Right renal cortex interstitium (tissue), 3 donors: ENCODE measurements at regions not wholly inside any gene's neighbourhood (a gene's known extent, or its start where the extent isn't known, plus 50 kb on each side); places are given as distances from the start of the nearest gene placed in this dataset.

Experiments
- DNase-seq, 3 donors: peaks; one replicate each; pipeline ENCODE4 v3.0.0-alpha.2; 2013; ENCODE audit warnings: low read depth in 3 of 3, low spot score in 2 of 3

DNA sequence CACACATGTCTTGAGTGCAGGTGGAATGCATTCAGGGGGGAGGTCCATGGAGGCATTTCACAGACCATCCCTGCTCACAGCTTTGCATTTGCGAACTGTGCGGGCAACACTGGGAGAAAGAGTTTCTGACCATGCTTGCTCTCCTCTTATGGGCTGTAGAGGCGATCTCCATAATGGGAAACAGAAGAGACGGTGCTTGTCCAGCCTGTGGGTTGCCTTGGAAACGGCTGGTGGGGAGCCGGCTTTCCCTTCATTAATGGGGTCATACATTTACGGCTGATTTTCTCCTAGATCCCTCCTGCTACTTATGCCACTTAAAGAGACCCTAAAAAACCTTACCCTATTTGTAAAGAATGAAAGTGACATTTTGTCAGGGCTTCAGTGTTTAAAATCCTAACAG is 147.4 kb downstream of the SOX11 start:
- DNase-seq, result no peak

- DNase-seq, result no peak
Observed at GRCh38 chr2:5841126-5841525, 148.9 kb downstream of the SOX11 start.

DNA sequence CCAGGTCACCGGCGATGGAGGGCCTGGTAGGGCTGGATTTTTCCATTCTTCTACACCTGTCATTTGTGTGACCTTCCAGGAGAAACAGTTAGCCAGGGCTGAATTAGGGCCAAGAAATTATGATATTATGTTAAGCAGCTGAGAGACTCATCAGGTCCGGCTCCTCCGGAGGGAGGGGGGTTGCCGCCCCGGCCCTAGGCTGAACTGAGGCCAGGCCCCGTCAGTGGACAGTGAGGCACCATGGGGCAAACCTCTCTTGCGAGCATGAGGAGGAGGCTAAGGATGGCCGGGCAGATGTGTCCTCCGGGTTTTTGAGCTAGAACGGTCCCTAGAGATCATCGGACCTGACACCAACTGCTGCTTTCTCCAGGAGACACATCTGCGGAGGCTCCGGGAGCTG is 150.1 kb downstream of the SOX11 start:
- DNase-seq, result no peak

DNA sequence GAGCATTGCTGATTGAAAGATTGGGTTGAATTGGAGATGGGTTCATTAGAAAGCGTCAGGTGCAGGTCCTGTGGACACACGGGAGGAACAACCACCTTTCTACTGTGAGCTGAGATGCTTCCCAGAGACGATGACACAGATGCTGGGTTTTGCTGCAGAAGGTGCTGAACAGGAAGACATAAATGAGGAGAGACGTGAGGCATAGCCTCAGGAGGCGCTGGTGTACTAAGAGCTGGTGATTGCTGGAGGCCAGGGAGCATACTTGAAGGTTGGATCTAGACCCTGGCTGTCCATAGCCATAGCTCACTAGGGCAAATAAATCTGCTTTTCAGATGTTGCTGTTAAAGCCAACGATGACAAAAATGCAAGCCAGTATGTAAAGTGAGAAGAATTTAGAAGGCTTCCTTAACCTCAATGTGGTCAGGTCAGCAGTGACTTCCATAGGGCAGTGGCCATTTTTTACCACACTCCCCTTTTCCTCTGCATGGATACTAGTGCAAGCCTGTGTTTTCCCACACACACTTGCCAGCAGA is 153.7 kb downstream of the SOX11 start:
- DNase-seq, result no peak

DNA sequence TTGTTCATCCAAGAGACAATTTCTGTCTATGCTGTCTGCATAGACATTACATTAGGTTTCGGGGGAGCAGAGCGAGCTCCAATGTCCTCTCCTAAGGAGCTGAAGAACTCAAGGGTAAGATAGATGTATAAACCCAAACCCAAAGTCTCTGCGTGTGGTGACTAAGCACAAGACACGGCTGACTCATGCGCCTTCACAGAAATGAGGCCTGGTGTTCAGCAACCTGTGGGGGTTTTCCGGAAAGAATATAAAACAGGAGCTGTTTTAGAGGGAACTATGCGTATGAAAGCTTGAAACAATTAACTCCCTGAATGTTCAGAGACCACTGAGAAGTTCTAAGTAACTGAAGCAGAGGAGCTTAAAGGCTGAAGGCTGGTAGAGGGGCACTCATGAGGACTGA is 154.7 kb downstream of the SOX11 start:
- DNase-seq, result no peak

DNA sequence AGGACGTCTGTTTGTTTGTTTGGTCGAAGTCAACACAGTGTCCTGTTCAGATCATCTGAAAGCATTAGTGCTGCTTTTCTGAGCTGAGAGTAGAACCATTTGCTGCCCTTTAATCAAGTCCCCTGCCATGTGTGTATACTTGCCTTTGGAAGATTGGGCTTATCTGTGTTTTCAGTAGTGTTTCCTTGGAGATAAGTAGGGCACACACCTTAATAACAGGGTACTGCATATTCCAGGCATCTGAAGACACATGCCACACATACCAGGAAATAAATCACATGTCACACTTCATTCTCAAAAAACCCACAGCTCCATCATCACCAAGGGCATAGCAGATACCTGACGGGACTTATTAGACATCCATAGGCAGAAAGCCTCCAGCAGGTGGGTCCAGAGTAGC is 157.4 kb downstream of the SOX11 start:
- no peak for DNase-seq

- DNase-seq, result no peak
Observed at GRCh38 chr2:5851410-5851809, 159.2 kb downstream of the SOX11 start.

- DNase-seq, result no peak
Observed at GRCh38 chr2:5854797-5855196, 162.6 kb downstream of the SOX11 start.

- DNase-seq, result no peak
Observed at GRCh38 chr2:5867056-5867455, 174.9 kb downstream of the SOX11 start.

DNA sequence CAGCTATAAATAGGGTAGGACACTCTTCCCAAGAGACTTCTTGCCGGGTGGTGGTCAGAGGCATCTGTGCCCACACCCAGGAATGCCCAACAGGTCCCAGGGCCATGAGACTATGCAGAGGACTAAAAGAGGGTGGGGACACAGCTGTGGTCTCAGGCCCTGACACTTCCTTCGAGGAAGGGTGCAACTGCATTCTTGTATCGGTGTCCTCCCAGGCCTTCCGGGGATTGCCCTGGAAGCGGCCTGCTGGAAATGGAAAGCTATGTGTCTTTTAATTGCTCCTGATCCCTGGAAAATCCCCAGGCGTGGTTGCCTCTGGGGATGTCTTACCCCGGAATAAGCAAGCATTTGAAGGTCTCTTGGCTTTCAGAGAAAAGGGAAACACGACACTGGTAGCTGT is 176.7 kb downstream of the SOX11 start:
- no peak for DNase-seq

GRCh38 chr2:5869936-5870335 is 177.8 kb downstream of the SOX11 start:
- DNase-seq, result no peak

- no peak for DNase-seq
Observed at GRCh38 chr2:5877360-5877759, 185.2 kb downstream of the SOX11 start.

GRCh38 chr2:5885451-5886173 is 193.4 kb downstream of the SOX11 start:
- DNase-seq, result no peak

- DNase-seq, result no peak
Observed at GRCh38 chr2:5886462-5886861, 194.3 kb downstream of the SOX11 start.

DNA sequence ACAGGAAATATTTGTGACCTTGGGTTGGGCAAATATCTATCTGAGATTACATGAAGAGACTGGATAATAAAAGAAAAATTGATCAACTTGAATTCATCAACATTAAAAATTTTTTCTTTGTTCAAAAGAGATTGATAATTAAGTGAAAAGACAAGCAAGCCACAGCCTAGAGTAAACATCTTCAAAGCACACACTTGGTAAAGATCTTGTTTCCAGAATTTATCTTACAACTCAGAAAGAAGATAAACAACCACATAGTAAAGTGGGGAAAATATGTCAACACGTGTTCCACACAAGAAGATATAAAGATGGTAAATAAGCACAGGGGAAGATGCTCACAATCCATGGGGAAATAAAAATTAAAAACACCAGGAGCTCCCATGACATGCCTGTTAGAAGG is 195.9 kb downstream of the SOX11 start:
- no peak for DNase-seq

DNA sequence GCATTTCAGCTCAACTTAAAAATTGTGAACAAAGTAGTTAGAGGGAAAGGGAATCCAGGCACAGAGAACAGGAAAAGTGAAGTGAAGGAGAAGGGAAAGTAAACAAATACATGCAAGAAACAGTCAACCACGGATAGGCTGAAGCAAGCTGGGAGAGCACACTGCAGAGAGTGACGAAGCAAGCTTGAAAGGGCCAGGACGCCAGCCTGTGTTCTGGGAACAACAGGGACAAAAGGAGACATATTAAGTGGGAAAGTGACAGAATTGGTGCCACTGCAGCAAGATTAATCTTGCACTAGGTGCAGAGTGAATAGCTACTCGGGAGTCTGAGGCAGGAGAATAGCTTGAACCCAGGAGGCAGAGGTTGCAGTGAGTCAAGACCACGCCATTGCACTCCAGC is 197.3 kb downstream of the SOX11 start:
- DNase-seq, result no peak

DNA sequence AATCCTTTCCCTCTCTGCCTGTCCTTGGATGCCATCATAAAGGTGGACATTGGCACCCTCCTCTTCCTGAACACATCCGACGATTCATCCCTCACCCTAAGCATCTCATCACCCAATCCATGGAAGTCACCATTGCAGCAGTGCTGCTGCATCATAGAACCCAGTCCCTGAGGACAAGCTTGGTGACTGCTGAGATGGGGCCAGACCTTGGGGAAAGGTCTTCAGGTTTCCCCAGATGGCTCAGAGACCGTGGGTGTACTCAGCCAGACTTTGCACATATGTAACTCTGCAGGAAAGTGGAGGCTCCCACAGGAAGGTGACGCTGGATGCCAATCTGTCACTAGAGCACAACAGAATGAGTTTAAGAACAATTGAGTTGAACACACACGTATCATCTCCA is 202.2 kb downstream of the SOX11 start:
- no peak for DNase-seq

GRCh38 chr2:5895284-5895683 is 203.1 kb downstream of the SOX11 start:
- DNase-seq, result no peak

DNA sequence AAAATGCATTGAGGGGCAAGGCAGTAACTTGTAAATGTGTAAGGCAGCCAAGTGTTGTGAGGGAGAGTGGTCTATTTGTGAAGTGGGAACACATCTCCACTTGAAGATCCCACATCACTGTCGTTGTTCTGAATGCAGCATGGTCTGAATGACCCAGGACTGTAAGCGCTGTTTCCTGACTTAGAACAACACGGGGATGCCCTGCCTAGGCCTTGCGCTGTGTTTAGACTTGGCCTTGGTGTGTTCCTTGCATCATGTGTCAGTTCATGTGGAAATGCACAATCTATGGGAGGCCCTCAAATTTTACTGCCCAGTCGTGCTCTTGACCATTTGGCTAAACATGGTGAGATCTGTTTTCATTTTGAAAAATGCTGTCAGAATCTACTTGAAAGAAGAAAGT is 205.1 kb downstream of the SOX11 start:
- no peak for DNase-seq

- DNase-seq, result no peak
Observed at GRCh38 chr2:5898667-5899066, 206.5 kb downstream of the SOX11 start.

GRCh38 chr2:5905661-5906060 is 213.5 kb downstream of the SOX11 start:
- DNase-seq, result no peak

GRCh38 chr2:5908071-5908470 is 215.9 kb downstream of the SOX11 start:
- no peak for DNase-seq

DNA sequence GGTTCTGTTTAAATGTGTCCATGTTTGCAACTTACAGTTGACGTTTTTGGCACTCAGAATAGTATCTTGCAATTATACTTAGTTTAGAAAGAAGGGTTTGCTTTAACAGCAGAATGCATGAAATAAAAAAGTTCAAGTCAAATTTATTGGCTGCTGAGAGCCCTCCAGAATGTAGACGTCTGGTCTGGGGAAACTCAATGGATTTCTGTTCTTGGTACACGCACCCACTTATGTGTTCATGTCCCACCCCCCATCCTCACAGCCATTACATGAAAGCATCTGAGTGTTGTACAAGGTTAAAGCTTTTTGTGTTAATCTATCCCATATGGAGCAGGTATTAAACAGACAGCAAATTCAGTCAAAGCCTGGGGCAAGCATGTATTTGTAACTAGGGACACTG is 219.5 kb downstream of the SOX11 start:
- no peak for DNase-seq
